Naive thymus-derived CD8-positive, alpha-beta T cell (primary cell): ENCODE measurements at regions not wholly inside any gene's neighbourhood (a gene's known extent, or its start where the extent isn't known, plus 50 kb on each side); places are given as distances from the start of the nearest gene placed in this dataset.
"Not testable (repeated sequence)": the region's sequence is repeated elsewhere in the genome, so short reads cannot be mapped to it uniquely, and the experiment has no call there.

Experiments
- ATAC-seq, 2 donors: fragments of 150-1000 bp; cut with Tn5 transposase in 1 of 2; sonication (Bioruptor Pico), chemical (Tn5 transposase) in 1 of 2; 1 replicate in 1 of 2; 2 replicates in 1 of 2; pipeline ENCODE4 v1.10.0; 2021; ENCODE audit warnings: mild to moderate bottlenecking in 2 of 2, moderate library complexity in 2 of 2
- POLR2A ChIA-PET: fragments of 350-600 bp; sonication (Branson Sonifier 250); formaldehyde crosslinking; loops from one replicate; lab custom pipeline; 2021; ENCODE audit warnings: antibody characterized with exemption; lab: Charles Lee
- DNase-seq, 10 donors: peaks; one replicate each; pipeline versions ENCODE4 v3.0.0 to v3.0.0-alpha.2; 2020 to 2022
- H3K27ac Mint-ChIP-seq, 10 donors: one replicate each; pipeline ENCODE4 v1.8.0; 2020 to 2022; ENCODE audit warnings: mild to moderate bottlenecking in 10 of 10, mixed read lengths in 10 of 10, moderate library complexity in 4 of 10, inconsistent platforms in 1 of 10
- H3K27me3 Mint-ChIP-seq, 5 donors: one replicate each; pipeline ENCODE4 v1.8.0; 2021 to 2022; ENCODE audit warnings: mixed read lengths in 5 of 5
- H3K36me3 Mint-ChIP-seq, 3 donors: one replicate each; pipeline ENCODE4 v1.8.0; 2020 to 2022; ENCODE audit warnings: mixed read lengths in 3 of 3, mild to moderate bottlenecking in 2 of 3, inconsistent platforms in 1 of 3
- H3K4me1 Mint-ChIP-seq, 4 donors: one replicate each; pipeline ENCODE4 v1.8.0; 2021 to 2022; ENCODE audit warnings: mixed read lengths in 4 of 4
- H3K4me3 Mint-ChIP-seq, 10 donors: one replicate each; pipeline ENCODE4 v1.8.0; 2020 to 2022; ENCODE audit warnings: mild to moderate bottlenecking in 10 of 10, mixed read lengths in 10 of 10, moderate library complexity in 6 of 10, inconsistent platforms in 1 of 10
- H3K9me3 Mint-ChIP-seq, 9 donors: one replicate each; pipeline ENCODE4 v1.8.0; 2020 to 2022; ENCODE audit warnings: mixed read lengths in 9 of 9, mild to moderate bottlenecking in 3 of 9, inconsistent platforms in 1 of 9, moderate library complexity in 1 of 9

- H3K27me3 Mint-ChIP-seq, DNase-seq, H3K36me3 Mint-ChIP-seq, H3K27ac Mint-ChIP-seq, POLR2A ChIA-PET, H3K4me1 Mint-ChIP-seq, H3K4me3 Mint-ChIP-seq, ATAC-seq: not testable (repeated sequence)
- H3K9me3 Mint-ChIP-seq: peaks cover 0 to 13% (median 0%) of the 10 kb centered on the region in 9 donors
Measured at GRCh38 chr6:86478316-86478715, 459.0 kb upstream of the HTR1E start.

GRCh38 chr6:86477500-86478148 lies 459.7 kb upstream of the HTR1E start:
- Mint-ChIP-seq H3K27me3 (peaks cover 0 to 5% (median 0%) of the 10 kb centered on the region in 5 donors), H3K27ac (no peak overlapping the region), H3K36me3 (no peaks in the 10 kb centered on the region), H3K9me3 (peaks cover 0 to 13% (median 4%) of the 10 kb centered on the region in 9 donors), H3K4me3 (no peak overlapping the region), H3K4me1 (no peaks in the 10 kb centered on the region)
- DNase-seq (no peak), ATAC-seq (no peak)
- POLR2A ChIA-PET: no interaction called here

- H3K9me3 Mint-ChIP-seq: peaks cover 0 to 13% (median 4%) of the 10 kb centered on the region in 9 donors
- ATAC-seq (no peak), DNase-seq (no peak)
- no peaks in the 10 kb centered on the region for H3K4me1 Mint-ChIP-seq
- peaks cover 0 to 5% (median 0%) of the 10 kb centered on the region in 5 donors for H3K27me3 Mint-ChIP-seq
- POLR2A ChIA-PET: no interaction called here
- H3K4me3 Mint-ChIP-seq: no peak overlapping the region
- H3K27ac Mint-ChIP-seq: no peak overlapping the region
- H3K36me3 Mint-ChIP-seq: no peaks in the 10 kb centered on the region
Measured at GRCh38 chr6:86476311-86476710, 461.0 kb upstream of the HTR1E start.

GRCh38 chr6:86474081-86474480 lies 463.2 kb upstream of the HTR1E start:
- H3K4me3 Mint-ChIP-seq: no peak overlapping the region
- no peaks in the 10 kb centered on the region for H3K36me3 Mint-ChIP-seq
- no peaks in the 10 kb centered on the region for H3K4me1 Mint-ChIP-seq
- DNase-seq (no peak), ATAC-seq (no peak)
- peaks cover 0 to 5% (median 0%) of the 10 kb centered on the region in 5 donors for H3K27me3 Mint-ChIP-seq
- POLR2A ChIA-PET: no interaction called here
- H3K27ac Mint-ChIP-seq: no peak overlapping the region
- peaks cover 0 to 11% (median 5%) of the 10 kb centered on the region in 9 donors for H3K9me3 Mint-ChIP-seq

- Mint-ChIP-seq H3K27me3 (peaks cover 0 to 5% (median 0%) of the 10 kb centered on the region in 5 donors), H3K4me3 (no peak overlapping the region), H3K4me1 (no peaks in the 10 kb centered on the region), H3K27ac (no peak overlapping the region), H3K36me3 (no peaks in the 10 kb centered on the region), H3K9me3 (peaks cover 0 to 12% (median 5%) of the 10 kb centered on the region in 9 donors)
- ATAC-seq: no peak
- POLR2A ChIA-PET: no interaction called here
- no peak for DNase-seq
Measured at GRCh38 chr6:86471791-86472190, 465.5 kb upstream of the HTR1E start.

GRCh38 chr6:86459978-86460377 lies 477.4 kb upstream of the HTR1E start:
- H3K27me3 Mint-ChIP-seq: peaks cover 0 to 3% (median 0%) of the 10 kb centered on the region in 5 donors
- no peaks in the 10 kb centered on the region for H3K4me1 Mint-ChIP-seq

GRCh38 chr6:86456821-86457220 lies 480.5 kb upstream of the HTR1E start:
- H3K4me1 Mint-ChIP-seq: no peaks in the 10 kb centered on the region
- POLR2A ChIA-PET: no interaction called here
- DNase-seq: no peak
- peaks cover 0 to 14% (median 0%) of the 10 kb centered on the region in 3 donors for H3K36me3 Mint-ChIP-seq
- peaks cover 5 to 43% (median 14%) of the 10 kb centered on the region in 9 donors for H3K9me3 Mint-ChIP-seq
- H3K27ac Mint-ChIP-seq: no peak overlapping the region
- H3K27me3 Mint-ChIP-seq: peaks cover 0 to 3% (median 0%) of the 10 kb centered on the region in 5 donors
- no peak overlapping the region for H3K4me3 Mint-ChIP-seq
- no peak for ATAC-seq

More at GRCh38 chr6:86459978-86460377, 477.4 kb upstream of the HTR1E start:
- Mint-ChIP-seq H3K4me3 (no peak overlapping the region), H3K36me3 (peaks cover 0 to 7% (median 0%) of the 10 kb centered on the region in 3 donors), H3K27ac (no peak overlapping the region), H3K9me3 (peaks cover 0 to 38% (median 11%) of the 10 kb centered on the region in 9 donors)
- ATAC-seq (no peak), DNase-seq (no peak)
- POLR2A ChIA-PET: no interaction called here

GRCh38 chr6:86453232-86453631 lies 484.1 kb upstream of the HTR1E start:
- Mint-ChIP-seq H3K27me3 (peaks cover 0 to 1% (median 0%) of the 10 kb centered on the region in 5 donors), H3K9me3 (peaks cover 3 to 28% (median 11%) of the 10 kb centered on the region in 9 donors), H3K36me3 (peaks cover 0 to 7% (median 0%) of the 10 kb centered on the region in 3 donors), H3K4me1 (no peaks in the 10 kb centered on the region), H3K4me3 (no peak overlapping the region), H3K27ac (no peak overlapping the region)
- POLR2A ChIA-PET: no interaction called here
- ATAC-seq (no peak), DNase-seq (no peak)

- DNase-seq (no peak), ATAC-seq (no peak)
- H3K27ac Mint-ChIP-seq: no peak overlapping the region
- H3K36me3 Mint-ChIP-seq: peaks cover 0 to 7% (median 0%) of the 10 kb centered on the region in 3 donors
- H3K4me1 Mint-ChIP-seq: no peaks in the 10 kb centered on the region
- POLR2A ChIA-PET: no interaction called here
- H3K27me3 Mint-ChIP-seq: peaks cover 0 to 1% (median 0%) of the 10 kb centered on the region in 5 donors
- H3K9me3 Mint-ChIP-seq: peaks cover 0 to 18% (median 7%) of the 10 kb centered on the region in 9 donors
- no peak overlapping the region for H3K4me3 Mint-ChIP-seq
Measured at GRCh38 chr6:86448398-86448797, 488.9 kb upstream of the HTR1E start.

- no peaks in the 10 kb centered on the region for H3K4me1 Mint-ChIP-seq
- H3K27me3 Mint-ChIP-seq: peaks cover 0 to 2% (median 0%) of the 10 kb centered on the region in 5 donors
- POLR2A ChIA-PET: no interaction called here
- H3K27ac Mint-ChIP-seq: no peak overlapping the region
- no peaks in the 10 kb centered on the region for H3K36me3 Mint-ChIP-seq
- ATAC-seq (no peak), DNase-seq (no peak)
- peaks cover 0 to 16% (median 0%) of the 10 kb centered on the region in 9 donors for H3K9me3 Mint-ChIP-seq
- no peak overlapping the region for H3K4me3 Mint-ChIP-seq
Measured at GRCh38 chr6:86440608-86441007, 496.7 kb upstream of the HTR1E start.

- ATAC-seq: no peak
- no peaks in the 10 kb centered on the region for H3K27me3 Mint-ChIP-seq
Measured at GRCh38 chr6:86423571-86423970, 513.8 kb upstream of the HTR1E start.

GRCh38 chr6:86412057-86412456 lies 525.3 kb upstream of the HTR1E start:
- H3K4me1 Mint-ChIP-seq: no peaks in the 10 kb centered on the region
- no peak overlapping the region for H3K27ac Mint-ChIP-seq
- no peak for ATAC-seq
- peaks cover 0 to 15% (median 2%) of the 10 kb centered on the region in 9 donors for H3K9me3 Mint-ChIP-seq
- H3K27me3 Mint-ChIP-seq: peaks cover 0 to 14% (median 0%) of the 10 kb centered on the region in 5 donors
- no peak overlapping the region for H3K4me3 Mint-ChIP-seq
- no peaks in the 10 kb centered on the region for H3K36me3 Mint-ChIP-seq
- POLR2A ChIA-PET: no interaction called here
- DNase-seq: no peak

More at GRCh38 chr6:86423571-86423970, 513.8 kb upstream of the HTR1E start:
- no peak for DNase-seq
- H3K27ac Mint-ChIP-seq: no peak overlapping the region
- H3K9me3 Mint-ChIP-seq: peaks cover 0 to 7% (median 0%) of the 10 kb centered on the region in 9 donors
- no peaks in the 10 kb centered on the region for H3K4me1 Mint-ChIP-seq
- H3K36me3 Mint-ChIP-seq: no peaks in the 10 kb centered on the region
- POLR2A ChIA-PET: no interaction called here
- no peak overlapping the region for H3K4me3 Mint-ChIP-seq

- Mint-ChIP-seq H3K36me3 (no peaks in the 10 kb centered on the region), H3K27ac (no peak overlapping the region), H3K4me3 (no peak overlapping the region), H3K4me1 (no peaks in the 10 kb centered on the region), H3K9me3 (peaks cover 0 to 25% (median 5%) of the 10 kb centered on the region in 9 donors), H3K27me3 (peaks cover 0 to 14% (median 0%) of the 10 kb centered on the region in 5 donors)
- POLR2A ChIA-PET: no interaction called here
- DNase-seq: no peak
- no peak for ATAC-seq
Measured at GRCh38 chr6:86407128-86407527, 530.2 kb upstream of the HTR1E start.
